MG63 (cell line): ENCODE measurements at regions not wholly inside any gene's neighbourhood (a gene's known extent, or its start where the extent isn't known, plus 50 kb on each side); places are given as distances from the start of the nearest gene placed in this dataset.

Experiments used
- DNase-seq: peaks from one replicate; pipeline ENCODE4 v3.0.0-alpha.2; 2020
- H3K27me3 ChIP-seq: fragments of 250-450 bp; sonication (Bioruptor Pico); 2 replicates; pipeline ENCODE4 v1.5.1; 2020; ENCODE audit warnings: mild to moderate bottlenecking, moderate library complexity
- H3K36me3 ChIP-seq: fragments of 250-450 bp; sonication (Bioruptor Pico); 2 replicates; pipeline ENCODE4 v1.5.1; 2020; ENCODE audit warnings: mild to moderate bottlenecking, moderate library complexity
- H3K4me3 ChIP-seq: fragments of 250-450 bp; sonication (Bioruptor Pico); 2 replicates; pipeline ENCODE4 v1.5.1; 2020; ENCODE audit warnings: mild to moderate bottlenecking, moderate library complexity
- H3K9me3 ChIP-seq: fragments of 250-450 bp; sonication (Bioruptor Pico); 2 replicates; pipeline ENCODE4 v1.5.1; 2020; ENCODE audit warnings: mild to moderate bottlenecking, moderate library complexity

DNA sequence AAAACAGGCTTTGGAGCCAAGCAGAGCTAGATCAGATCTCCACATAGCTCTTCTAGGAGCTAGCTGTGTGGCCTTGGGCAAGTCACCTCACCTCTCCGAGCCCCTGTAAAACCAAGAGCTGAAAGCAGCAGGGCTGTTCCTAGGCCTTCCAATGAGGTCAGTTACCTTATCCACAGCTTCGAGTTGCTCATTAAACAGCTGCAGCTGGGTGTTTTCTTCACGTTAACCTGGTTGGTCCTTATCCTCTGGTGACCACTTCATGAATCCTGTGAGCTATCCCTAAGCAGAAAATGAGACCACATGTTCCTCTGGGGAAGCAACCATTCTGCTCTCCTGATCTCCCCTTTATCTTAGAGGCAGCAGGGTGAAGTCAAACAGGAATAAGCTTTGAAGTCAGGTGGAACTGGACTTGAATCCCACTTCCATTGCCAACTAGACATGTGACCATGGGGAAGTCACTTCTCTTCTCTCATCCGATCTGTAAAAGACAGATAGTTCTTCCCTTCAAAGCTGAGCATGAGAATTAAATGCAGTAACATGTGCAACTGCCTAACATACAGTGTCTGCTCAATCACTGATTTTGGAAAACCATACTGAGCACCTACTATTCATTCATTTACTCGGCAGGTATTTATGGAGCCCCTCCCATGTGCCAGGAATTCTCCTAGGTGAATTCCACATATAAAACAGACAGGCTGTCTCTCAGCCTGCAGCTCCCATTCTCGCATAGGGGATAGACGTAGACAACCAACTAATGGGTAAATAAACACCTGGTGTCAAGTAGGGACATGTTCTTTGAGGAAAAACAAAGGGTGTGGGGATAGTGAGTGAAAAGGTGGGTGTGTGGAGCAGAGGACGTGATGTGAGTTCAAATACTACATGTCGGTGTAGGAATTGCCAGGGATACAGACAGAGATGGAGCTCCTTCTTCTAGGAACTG, 111.7 kb upstream of the BOD1 start:
- no peak for DNase-seq
- Histone ChIP-seq H3K36me3 (no peaks in the 10 kb centered on the region), H3K4me3 (no peak overlapping the region), H3K27me3 (no peaks in the 10 kb centered on the region), H3K9me3 (peaks cover 5% of the 10 kb centered on the region; the same call in 1 of the 2 replicates)

DNA sequence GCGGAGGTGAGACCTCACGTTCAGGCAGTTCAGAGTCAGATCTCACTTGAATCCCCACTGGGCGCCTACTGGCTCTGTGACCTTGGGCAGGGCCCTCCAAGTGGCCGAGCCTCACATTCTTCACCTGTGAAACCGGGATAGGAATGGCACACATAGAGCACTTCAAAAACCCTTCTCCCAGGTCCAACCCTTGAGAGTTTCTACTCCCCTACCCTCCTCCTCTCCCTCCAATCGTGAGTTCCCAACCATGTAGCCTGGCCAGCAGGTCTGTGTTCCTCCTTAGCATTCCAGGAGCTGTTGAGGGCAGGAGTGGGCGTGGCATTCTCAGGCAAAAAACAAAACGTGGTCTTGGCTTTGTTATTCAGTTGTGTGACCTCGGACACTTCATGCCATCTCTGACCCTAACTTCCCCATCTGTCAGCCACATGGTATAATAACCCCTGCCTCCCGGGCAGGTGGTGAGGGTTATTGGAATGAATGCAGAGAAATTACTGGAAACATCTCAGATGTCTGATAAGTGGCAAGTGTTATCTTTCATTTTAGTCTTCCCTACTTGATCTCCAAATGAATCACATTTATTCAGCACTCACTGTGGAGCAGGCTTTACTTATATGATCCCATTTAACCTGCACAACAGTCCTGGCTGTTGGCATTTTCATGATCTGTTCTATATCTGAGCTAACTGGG, 112.8 kb upstream of the BOD1 start:
- Histone ChIP-seq H3K9me3 (peaks cover 5% of the 10 kb centered on the region; the same call in 1 of the 2 replicates), H3K36me3 (no peaks in the 10 kb centered on the region), H3K4me3 (no peak overlapping the region), H3K27me3 (no peaks in the 10 kb centered on the region)
- DNase-seq, result no peak

DNA sequence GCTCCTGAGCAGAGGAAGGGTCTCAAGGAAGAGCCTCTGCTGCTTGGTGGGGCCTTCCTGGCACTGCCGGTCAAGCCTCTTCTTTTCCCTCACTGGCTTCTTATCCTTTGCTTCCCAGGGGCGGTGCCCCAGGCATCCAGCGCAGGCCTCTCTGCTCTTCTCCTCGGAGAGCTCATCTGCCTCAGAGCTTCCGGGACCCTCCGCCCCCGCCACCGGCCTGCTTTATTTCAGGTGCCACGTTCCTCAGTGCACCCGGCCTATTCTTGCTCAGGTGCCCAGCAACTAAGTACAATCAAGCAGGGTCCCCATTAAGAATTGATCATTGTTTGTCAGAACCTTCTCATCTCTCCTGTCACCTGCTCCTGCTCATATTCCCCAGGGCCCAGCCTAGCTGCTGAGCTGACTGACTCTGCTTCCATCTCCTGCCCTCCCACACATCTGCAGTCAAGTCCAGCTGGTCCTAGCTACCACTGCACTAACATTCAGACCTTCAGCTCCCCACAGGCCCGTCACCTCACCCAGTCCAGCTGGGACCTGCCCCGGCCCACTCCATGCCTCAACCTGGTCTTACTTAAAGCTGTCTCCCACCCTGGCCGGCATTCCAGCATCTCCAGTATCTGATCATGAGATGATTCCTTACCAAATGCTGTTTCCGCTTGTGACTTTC, 114.3 kb upstream of the BOD1 start:
- no peak for DNase-seq
- H3K9me3 ChIP-seq, result peaks cover 2% of the 10 kb centered on the region; the same call in 1 of the 2 replicates
- no peaks in the 10 kb centered on the region for H3K36me3 ChIP-seq
- H3K27me3 ChIP-seq, result no peaks in the 10 kb centered on the region
- H3K4me3 ChIP-seq, result no peak overlapping the region

DNA sequence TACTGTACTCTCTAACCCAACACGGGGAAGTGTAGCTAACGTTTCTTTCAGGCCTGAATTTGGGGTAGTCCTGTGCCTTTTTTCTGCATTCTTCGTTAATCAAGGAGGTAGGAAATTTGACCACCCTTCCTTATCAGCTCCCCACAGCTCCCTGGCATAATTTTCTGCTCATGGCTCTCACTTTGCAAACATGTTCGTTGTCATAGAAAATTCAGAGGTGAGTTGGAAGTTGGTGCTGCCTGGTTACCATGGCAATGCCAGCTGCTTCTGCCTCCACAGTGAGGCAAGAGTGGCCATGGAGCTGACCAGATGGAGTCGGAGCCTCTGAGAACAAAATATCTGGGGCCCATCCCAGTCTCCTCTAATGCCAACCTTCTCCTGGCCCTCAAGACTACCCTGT, 116.6 kb upstream of the BOD1 start:
- DNase-seq, result no peak
- Histone ChIP-seq H3K4me3 (no peak overlapping the region), H3K9me3 (no peaks in the 10 kb centered on the region), H3K27me3 (no peaks in the 10 kb centered on the region), H3K36me3 (no peaks in the 10 kb centered on the region)

DNA sequence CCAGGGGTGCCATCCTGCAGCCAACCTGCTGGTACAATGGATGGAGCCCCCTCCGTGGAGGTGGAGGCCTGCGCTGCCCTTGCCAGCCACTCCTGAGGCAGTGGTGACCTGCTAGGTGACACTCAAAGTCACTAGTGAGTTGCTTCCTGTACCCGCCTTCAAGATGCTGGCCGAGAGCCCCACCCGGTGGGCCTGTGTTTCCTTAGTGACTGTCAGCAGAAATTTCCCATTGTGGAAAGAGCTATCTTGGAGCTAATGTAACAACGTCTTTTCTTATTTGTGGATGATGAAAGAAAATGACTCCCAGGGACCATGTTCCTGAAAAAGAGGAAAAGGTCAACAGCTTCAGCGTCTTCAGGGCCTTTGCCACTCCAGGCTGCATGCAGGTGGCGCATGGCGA, 117.0 kb upstream of the BOD1 start:
- no peaks in the 10 kb centered on the region for H3K27me3 ChIP-seq
- no peaks in the 10 kb centered on the region for H3K9me3 ChIP-seq
- H3K4me3 ChIP-seq, result no peak overlapping the region
- no peaks in the 10 kb centered on the region for H3K36me3 ChIP-seq
- DNase-seq, result no peak

DNA sequence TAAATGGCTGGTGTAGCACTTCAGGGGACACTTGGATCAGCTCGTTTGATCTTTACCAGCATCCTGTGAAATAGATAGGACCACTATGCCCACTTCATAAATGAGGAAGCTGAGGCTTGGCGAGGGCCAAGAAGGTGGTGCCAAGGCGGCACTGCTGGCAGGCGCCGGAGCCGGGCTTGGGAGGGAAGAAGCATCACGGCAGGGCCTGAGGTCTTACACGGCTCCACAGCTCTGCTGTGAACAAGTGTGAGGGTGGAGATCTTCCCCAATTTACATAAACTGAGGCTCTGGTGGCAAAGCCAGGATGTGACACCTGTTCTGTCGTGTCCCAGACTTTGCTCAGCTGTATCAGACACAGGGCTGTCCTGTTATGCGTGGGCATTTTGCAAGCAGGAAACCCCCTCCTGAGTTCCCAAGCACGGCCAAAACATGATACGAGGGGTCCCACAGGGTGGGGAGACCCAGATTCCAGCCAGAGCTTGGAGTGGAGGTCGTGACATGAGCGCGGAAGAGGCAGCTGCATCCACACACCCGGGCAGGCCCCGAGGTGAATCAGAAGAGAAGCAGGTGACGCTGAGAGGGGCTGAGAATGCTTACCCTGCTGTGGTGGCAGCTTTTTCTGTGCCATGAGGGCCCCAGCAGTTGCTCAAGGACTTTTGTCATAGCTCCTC, 117.5 kb upstream of the BOD1 start:
- no peak overlapping the region for H3K4me3 ChIP-seq
- DNase-seq, result no peak
- H3K27me3 ChIP-seq, result no peaks in the 10 kb centered on the region
- H3K36me3 ChIP-seq, result no peaks in the 10 kb centered on the region
- no peaks in the 10 kb centered on the region for H3K9me3 ChIP-seq

DNA sequence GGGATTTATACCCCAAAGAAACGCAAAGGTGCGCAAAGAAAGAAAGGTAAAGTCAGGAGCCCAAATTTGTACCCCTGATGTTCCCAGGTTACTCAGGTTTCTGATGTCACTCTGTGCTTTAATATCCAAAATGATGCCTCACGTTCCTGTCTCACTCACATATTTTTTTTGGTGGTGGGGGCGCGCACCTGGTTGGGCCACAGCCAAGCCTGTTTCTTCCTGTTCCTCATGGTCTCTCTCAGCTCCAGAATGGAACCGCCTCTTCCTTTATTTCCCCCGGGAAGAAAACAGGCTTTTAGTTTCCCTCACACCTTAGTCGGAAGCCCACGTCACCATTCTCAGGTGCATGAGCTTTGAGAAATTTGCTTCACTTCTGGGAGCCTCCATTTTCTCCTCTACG, 118.3 kb upstream of the BOD1 start:
- H3K36me3 ChIP-seq, result no peaks in the 10 kb centered on the region
- H3K9me3 ChIP-seq, result no peaks in the 10 kb centered on the region
- no peaks in the 10 kb centered on the region for H3K27me3 ChIP-seq
- H3K4me3 ChIP-seq, result no peak overlapping the region
- no peak for DNase-seq

DNA sequence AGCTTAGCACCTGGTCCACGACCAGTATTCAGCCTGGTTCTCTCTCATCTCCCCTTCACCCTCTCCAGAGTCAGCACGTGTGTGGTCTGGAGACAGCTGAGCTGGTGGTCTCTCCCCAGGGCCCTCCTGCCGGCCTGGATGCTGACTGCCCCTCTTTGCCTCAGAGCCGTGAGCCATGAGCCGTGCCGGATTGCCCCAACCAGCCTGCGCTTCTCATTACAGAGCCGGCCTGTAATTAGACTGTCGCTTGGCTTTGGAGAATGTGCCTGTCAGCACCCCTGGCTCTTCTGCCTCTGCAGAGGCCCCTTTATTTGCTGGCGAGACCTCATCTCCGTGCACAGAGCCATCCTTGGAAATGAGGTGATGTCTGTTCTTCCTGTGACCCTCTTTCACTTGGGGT, 118.7 kb upstream of the BOD1 start:
- Histone ChIP-seq H3K27me3 (no peaks in the 10 kb centered on the region), H3K4me3 (no peak overlapping the region), H3K9me3 (no peaks in the 10 kb centered on the region), H3K36me3 (no peaks in the 10 kb centered on the region)
- DNase-seq, result no peak

DNA sequence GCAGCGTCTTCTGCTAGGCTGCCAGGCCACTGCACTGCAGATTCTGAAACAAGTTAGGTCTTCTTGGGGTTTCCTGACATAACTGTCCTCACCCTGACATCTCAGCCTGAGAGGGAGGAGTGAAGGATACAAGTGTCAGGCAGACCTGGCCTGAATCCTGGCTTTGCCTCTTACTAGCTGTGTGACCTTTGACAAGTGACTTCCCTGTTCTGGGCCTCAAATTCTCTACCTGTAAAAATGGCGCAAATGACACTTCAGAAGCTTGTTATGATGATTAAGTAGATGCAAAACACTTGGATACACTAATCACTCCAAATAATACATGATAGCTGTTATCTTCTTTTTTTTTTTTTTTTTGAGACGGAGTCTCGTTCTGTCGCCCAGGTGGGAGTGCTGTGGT, 119.2 kb upstream of the BOD1 start:
- Histone ChIP-seq H3K9me3 (no peaks in the 10 kb centered on the region), H3K36me3 (no peaks in the 10 kb centered on the region), H3K4me3 (no peak overlapping the region), H3K27me3 (no peaks in the 10 kb centered on the region)
- no peak for DNase-seq

DNA sequence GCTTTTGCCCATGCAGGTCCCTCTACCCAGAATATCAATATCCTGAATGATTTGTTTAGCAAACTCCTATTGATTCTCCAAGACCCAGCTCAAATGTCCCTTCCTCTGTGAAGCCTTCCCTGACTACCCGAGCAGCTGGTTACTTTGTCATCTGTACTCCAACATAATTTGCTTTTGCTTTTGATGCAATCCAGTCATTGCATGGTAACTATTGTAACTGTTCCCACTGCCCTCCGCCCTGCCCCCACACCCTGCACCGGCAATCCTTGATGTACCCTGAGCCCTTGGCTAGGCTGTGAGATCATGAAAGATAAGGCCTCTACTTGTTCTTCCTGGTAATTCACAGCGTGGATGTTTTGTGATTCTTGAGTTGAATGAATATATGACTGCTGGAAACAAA, 119.9 kb upstream of the BOD1 start:
- no peak overlapping the region for H3K4me3 ChIP-seq
- DNase-seq, result no peak
- H3K9me3 ChIP-seq, result no peaks in the 10 kb centered on the region
- no peaks in the 10 kb centered on the region for H3K36me3 ChIP-seq
- no peaks in the 10 kb centered on the region for H3K27me3 ChIP-seq

DNA sequence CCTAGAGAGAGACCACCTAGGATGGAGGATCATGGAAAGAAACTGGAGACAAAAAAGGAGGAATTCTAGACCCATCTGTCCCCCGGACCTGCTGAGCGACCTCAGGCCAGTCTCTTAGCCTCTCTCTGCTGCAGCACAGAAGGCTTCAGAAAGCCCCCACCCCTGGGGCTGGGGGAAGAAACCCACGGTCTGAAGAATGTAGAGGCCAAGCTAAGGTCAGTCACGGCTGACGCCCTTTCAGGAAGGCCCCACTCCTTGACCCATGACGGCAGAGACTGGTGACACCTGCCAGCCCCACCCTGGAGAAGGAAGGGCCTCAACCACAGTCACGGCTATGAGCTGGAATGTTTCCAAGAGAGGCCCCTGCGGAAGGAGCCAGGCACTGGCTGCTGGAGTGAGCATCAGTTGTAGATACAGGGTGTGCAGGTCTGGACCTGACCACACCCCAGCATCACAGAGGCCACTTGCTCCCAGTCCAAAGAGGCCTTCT, 120.5 kb upstream of the BOD1 start:
- Histone ChIP-seq H3K27me3 (no peaks in the 10 kb centered on the region), H3K4me3 (no peak overlapping the region), H3K36me3 (no peaks in the 10 kb centered on the region), H3K9me3 (no peaks in the 10 kb centered on the region)
- no peak for DNase-seq

DNA sequence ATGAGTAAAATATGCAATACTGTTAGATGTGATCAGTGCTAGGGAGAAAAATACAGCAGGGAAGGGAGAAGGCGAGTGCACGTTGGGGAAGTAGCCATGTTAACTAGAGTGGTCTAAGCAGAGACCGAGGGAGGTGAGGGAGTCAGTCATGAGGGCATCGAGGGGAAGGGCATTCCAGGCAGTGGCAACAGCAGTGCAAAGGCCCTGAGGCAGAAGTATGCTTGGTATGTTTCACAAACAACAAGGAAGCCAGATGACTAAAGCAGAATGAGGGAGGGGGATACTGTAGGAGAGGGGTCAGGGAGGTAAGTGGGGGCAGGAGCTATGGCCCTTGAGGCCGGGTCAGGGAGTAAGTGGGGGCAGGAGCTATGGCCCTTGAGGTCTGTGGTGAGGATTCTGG, 123.3 kb upstream of the BOD1 start:
- Histone ChIP-seq H3K36me3 (no peaks in the 10 kb centered on the region), H3K27me3 (no peaks in the 10 kb centered on the region), H3K9me3 (no peaks in the 10 kb centered on the region), H3K4me3 (no peak overlapping the region)
- no peak for DNase-seq

DNA sequence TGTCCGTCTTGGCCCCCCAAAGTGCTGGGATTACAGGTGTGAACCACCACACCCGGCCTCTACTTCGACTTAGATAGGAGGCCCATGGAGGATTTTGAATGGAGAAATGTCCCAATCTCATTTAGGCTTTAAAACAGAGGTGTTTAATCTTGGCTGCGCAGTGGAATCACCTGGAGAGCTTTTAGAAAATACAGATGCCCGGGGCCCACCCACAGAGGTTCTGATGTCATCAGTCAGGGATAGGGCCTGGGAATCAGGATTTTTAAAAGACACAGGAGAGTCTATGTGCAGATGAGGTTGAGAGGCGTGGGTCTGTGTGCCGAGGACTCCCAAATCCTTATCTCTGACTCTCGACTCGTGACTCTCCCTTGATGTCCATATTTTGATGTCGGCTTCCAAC, 124.0 kb upstream of the BOD1 start:
- no peaks in the 10 kb centered on the region for H3K36me3 ChIP-seq
- no peak for DNase-seq
- H3K9me3 ChIP-seq, result no peaks in the 10 kb centered on the region

DNA sequence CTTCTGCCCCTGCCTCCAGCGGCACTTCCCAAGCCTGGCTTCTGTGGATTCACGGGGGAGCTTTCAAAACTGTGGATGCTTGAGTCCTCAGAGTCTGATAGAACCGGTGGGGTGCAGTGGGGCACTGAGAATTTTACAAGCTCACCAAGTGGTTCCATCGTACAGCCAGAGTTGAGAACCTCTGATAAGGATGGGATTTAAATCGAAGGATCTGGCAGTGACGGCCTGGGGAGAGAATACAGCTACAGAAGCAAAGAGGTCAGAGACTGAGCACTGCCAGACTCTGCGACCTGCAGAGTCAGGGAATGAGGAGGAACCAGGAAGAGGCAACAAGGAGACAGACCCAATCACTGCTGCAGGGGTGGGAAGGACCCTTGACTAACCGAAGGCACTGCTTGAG, 124.6 kb upstream of the BOD1 start:
- Histone ChIP-seq H3K36me3 (no peaks in the 10 kb centered on the region), H3K4me3 (no peak overlapping the region), H3K27me3 (no peaks in the 10 kb centered on the region), H3K9me3 (no peaks in the 10 kb centered on the region)
- DNase-seq, result no peak

More for the DNA sequence above, 124.0 kb upstream of the BOD1 start:
- Histone ChIP-seq H3K4me3 (no peak overlapping the region), H3K27me3 (no peaks in the 10 kb centered on the region)

DNA sequence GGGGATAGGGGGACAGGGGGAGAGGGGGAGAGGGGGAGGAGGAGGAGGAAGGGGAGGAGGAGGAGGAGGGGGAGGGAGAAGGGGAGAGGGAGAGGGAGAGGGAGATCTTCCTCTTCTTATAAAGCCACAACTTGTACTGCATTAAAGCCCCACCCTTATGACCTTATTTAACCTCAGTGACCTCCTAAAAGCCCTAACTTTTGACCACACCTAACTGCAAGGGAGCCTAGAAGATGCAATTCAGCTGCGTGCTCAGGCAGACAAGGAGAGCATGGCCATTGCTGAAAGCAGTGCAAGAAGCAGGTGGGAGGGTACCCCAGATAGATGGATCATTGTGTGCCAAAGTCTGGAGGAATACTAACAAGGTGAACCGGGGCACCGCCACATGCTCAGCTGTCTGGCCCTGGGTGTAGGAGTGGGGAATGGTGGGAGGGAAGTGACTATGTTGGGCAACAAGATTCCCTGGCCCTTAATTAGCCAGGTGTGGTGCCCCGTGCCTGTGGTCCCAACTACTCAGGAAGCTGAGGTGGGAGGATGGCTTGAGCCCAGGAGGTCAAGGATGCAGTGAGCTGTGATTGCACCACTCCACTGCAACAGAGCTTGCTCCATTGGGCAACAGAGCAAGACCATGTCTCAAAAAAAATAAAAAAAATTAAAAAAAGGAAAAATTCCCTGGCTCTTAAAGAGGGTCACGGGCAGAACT, 125.4 kb upstream of the BOD1 start:
- Histone ChIP-seq H3K36me3 (no peaks in the 10 kb centered on the region), H3K9me3 (no peaks in the 10 kb centered on the region), H3K4me3 (no peak overlapping the region), H3K27me3 (no peaks in the 10 kb centered on the region)
- no peak for DNase-seq

DNA sequence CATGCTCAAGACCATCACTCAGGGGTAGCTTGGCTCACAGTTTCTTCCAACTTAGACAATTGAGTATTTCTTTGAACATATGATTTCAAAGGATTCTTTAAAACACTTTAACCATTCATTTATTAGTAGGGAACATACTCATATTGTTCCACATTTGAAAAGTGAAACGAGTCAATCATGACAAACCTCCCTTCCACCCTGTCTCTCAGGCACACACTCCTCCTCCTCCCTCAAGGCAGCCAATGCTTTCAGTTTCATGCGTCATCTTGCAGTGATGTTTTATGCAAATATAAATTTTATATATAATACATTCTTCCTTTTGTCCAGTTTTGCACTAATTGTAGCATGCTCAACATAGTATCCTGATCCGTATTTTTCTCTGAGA, 126.0 kb upstream of the BOD1 start:
- no peaks in the 10 kb centered on the region for H3K27me3 ChIP-seq
- DNase-seq, result no peak
- H3K36me3 ChIP-seq, result no peaks in the 10 kb centered on the region
- no peak overlapping the region for H3K4me3 ChIP-seq
- H3K9me3 ChIP-seq, result no peaks in the 10 kb centered on the region
